Neural cell (in vitro differentiated cells): ENCODE measurements at regions not wholly inside any gene's neighbourhood (a gene's known extent, or its start where the extent isn't known, plus 50 kb on each side); places are given as distances from the start of the nearest gene placed in this dataset.

Experiments
- H2AFZ ChIP-seq: fragments of 200-600, 300-800 bp; sonication (generic), shearing (Covaris generic); 2 replicates; pipeline ENCODE4 v1.6.0; 2014; ENCODE audit warnings: low read depth, mild to moderate bottlenecking, antibody characterized with exemption, low read length, moderate library complexity
- H3F3A ChIP-seq: fragments of 200-600 bp; shearing (Covaris generic); 2 replicates; pipeline ENCODE4 v1.6.1; 2016; ENCODE audit warnings: mild to moderate bottlenecking, moderate library complexity, mixed read lengths, antibody characterized with exemption, low read length; ENCODE audit not compliant: insufficient read depth, poor library complexity, severe bottlenecking
- H3K27ac ChIP-seq: fragments of 200-600, 300-800 bp; sonication (generic), shearing (Covaris generic); 2 replicates; pipeline ENCODE4 v1.5.1; 2014; ENCODE audit warnings: mild to moderate bottlenecking, low read length, moderate library complexity
- H3K27me3 ChIP-seq: fragments of 300-800, 200-600 bp; sonication (generic), shearing (Covaris generic); 2 replicates; pipeline ENCODE4 v1.6.0; 2014; ENCODE audit warnings: mild to moderate bottlenecking, low read depth, low read length, moderate library complexity; ENCODE audit not compliant: insufficient read depth
- H3K36me3 ChIP-seq: fragments of 300-800, 200-600 bp; sonication (generic), shearing (Covaris generic); 2 replicates; pipeline ENCODE4 v1.5.1; 2014; ENCODE audit warnings: mild to moderate bottlenecking, antibody characterized with exemption, low read length, moderate library complexity; ENCODE audit not compliant: insufficient read depth
- H3K4me2 ChIP-seq: fragments of 300-800, 200-600 bp; sonication (generic), shearing (Covaris generic); 2 replicates; pipeline ENCODE4 v1.6.0; 2014; ENCODE audit warnings: mild to moderate bottlenecking, low read length
- H3K4me3 ChIP-seq: fragments of 300-800, 200-600 bp; sonication (generic), shearing (Covaris generic); 2 replicates; pipeline ENCODE4 v1.5.1; 2014; ENCODE audit warnings: mild to moderate bottlenecking, low read length, moderate library complexity
- H3K79me2 ChIP-seq: fragments of 200-600 bp; shearing (Covaris generic); replicated peaks from 2 replicates; pipeline ENCODE4 v1.6.0; 2014; ENCODE audit warnings: mild to moderate bottlenecking, low read length, moderate library complexity; ENCODE audit not compliant: insufficient read depth
- H3K9ac ChIP-seq: fragments of 300-800, 200-600 bp; sonication (generic), shearing (Covaris generic); 2 replicates; pipeline ENCODE4 v1.6.1; 2016; ENCODE audit warnings: mild to moderate bottlenecking, low read length, mixed read lengths
- H3K9me2 ChIP-seq: fragments of 200-600 bp; shearing (Covaris generic); 2 replicates; pipeline ENCODE4 v1.6.1; 2016; ENCODE audit warnings: mild to moderate bottlenecking, low read length, mixed read lengths; ENCODE audit not compliant: insufficient read depth
- H3K9me3 ChIP-seq: fragments of 200-600, 300-800 bp; sonication (generic), shearing (Covaris generic); 2 replicates; pipeline ENCODE4 v1.6.1; 2016; ENCODE audit warnings: mild to moderate bottlenecking, mixed run types, low read length, moderate library complexity, mixed read lengths
- H4K20me1 ChIP-seq: fragments of 200-600 bp; shearing (Covaris generic); 2 replicates; pipeline ENCODE4 v1.6.1; 2016; ENCODE audit warnings: mild to moderate bottlenecking, mixed run types; ENCODE audit not compliant: insufficient read depth
- EP300 ChIP-seq: fragments of 450-650 bp; conservative IDR thresholded peaks from 2 replicates; pipeline ENCODE4 v1.6.1; 2014; ENCODE audit warnings: antibody characterized with exemption, mild to moderate bottlenecking, moderate library complexity; ENCODE audit not compliant: poor library complexity, severe bottlenecking
- EZH2 ChIP-seq: fragments of 200-600, 300-800 bp; shearing (Covaris generic), sonication (generic); IDR thresholded peaks from 2 replicates; pipeline ENCODE4 v1.6.1; 2014; ENCODE audit warnings: antibody characterized with exemption, low read length, borderline replicate concordance, mild to moderate bottlenecking; ENCODE audit not compliant: insufficient read depth, poor library complexity, severe bottlenecking
- MXI1 ChIP-seq: fragments of 450-650 bp; conservative IDR thresholded peaks from 2 replicates; pipeline ENCODE4 v1.6.1; 2014; ENCODE audit warnings: antibody characterized with exemption, mild to moderate bottlenecking; ENCODE audit not compliant: poor library complexity, severe bottlenecking
- POLR2AphosphoS5 ChIP-seq: IDR thresholded peaks from 2 replicates; pipeline ENCODE4 v1.6.1; 2012
- RAD21 ChIP-seq: fragments of 450-650 bp; conservative IDR thresholded peaks from 2 replicates; pipeline ENCODE4 v1.6.1; 2014; ENCODE audit warnings: antibody characterized with exemption, mild to moderate bottlenecking, moderate library complexity
- SMC3 ChIP-seq: fragments of 450-650 bp; conservative IDR thresholded peaks from 2 replicates; pipeline ENCODE4 v1.6.1; 2014; ENCODE audit warnings: antibody characterized with exemption, mild to moderate bottlenecking, moderate library complexity; ENCODE audit not compliant: poor library complexity
- TAF1 ChIP-seq: IDR thresholded peaks from 2 replicates; pipeline ENCODE4 v1.6.1; 2012; ENCODE audit warnings: low read depth
- TF ChIP-seq, protein P1 (sequence below): fragments of 450-650 bp; IDR thresholded peaks from 2 replicates; pipeline ENCODE4 v1.5.1; 2014; ENCODE audit warnings: antibody characterized with exemption, mild to moderate bottlenecking, moderate library complexity; ENCODE audit not compliant: poor library complexity, severe bottlenecking
- TF ChIP-seq, protein P2 (sequence below): IDR thresholded peaks from 2 replicates; pipeline ENCODE4 v1.6.1; 2012; ENCODE audit warnings: borderline replicate concordance

DNA sequence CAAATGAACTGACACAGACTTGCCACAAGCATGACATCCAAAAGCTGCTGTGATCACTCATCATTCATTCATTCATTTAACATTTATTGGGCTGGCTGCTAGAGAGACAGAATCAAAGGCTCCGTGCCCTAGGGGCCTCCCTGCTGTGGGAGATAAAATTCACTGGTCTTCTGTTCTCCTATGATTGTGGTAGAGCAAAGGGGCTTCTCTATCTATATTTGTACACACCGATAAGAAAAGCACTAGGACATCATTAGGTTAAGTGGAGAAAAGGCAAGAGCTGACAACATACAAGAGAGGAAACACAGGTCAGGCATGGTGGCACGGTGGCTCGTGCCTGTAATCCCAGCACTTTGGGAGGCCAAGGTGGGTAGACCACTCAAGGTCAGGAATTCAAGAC lies 847.0 kb downstream of the TYW1 start:
- Histone ChIP-seq H3K4me3 (no peak overlapping the region), H3K9ac (no peak overlapping the region), H3K4me2 (no peak overlapping the region)

DNA sequence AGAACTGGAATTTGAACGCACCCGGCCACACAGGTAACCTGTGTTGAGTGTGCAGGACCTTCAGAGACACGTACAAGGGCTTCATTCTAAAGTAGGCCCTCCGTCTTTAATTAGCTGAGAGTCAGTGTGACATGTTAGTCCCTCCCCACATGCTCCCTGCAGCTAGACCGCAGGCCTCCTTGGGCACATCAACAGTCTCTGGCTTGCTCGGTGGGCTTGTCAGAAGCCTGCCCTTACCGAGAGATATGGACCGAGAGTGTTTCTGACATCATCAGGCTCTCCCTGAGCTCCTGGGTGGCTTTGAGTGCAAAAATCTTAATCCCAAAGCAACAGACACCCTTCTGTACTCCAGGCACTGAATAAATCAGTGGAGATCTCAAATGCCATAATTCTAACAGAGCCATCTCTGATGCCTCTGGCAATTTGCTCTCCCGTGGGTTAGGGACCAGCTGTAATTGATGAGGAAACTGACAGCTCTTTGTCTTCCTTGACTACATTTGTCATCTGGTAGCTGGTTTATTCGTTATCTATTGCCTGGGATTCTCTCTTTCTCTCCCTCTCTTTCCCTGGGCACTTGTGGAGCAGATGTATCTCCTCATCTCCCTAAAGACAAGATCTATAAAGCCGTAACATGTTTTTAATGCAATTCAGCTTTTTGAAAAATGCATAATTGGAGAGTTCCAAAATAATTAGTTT lies 850.6 kb downstream of the TYW1 start:
- Histone ChIP-seq H3K27me3 (no peaks in the 10 kb centered on the region), H3K9me3 (no peaks in the 10 kb centered on the region), H3K4me3 (no peak overlapping the region), H3F3A (no peaks in the 10 kb centered on the region), H3K36me3 (no peaks in the 10 kb centered on the region), H2AFZ (no peak overlapping the region), H3K9ac (no peak overlapping the region), H3K4me2 (no peak overlapping the region), H3K27ac (no peak overlapping the region), H4K20me1 (no peaks in the 10 kb centered on the region), H3K9me2 (no peaks in the 10 kb centered on the region), H3K79me2 (no peaks in the 10 kb centered on the region)
- no peak for TF ChIP-seq EZH2
- peak; percentile 32 for TF ChIP-seq EP300

More for the DNA sequence above, 847.0 kb downstream of the TYW1 start:
- Histone ChIP-seq H3K9me2 (no peaks in the 10 kb centered on the region), H4K20me1 (no peaks in the 10 kb centered on the region), H3F3A (no peaks in the 10 kb centered on the region), H2AFZ (no peak overlapping the region), H3K79me2 (no peaks in the 10 kb centered on the region), H3K9me3 (no peaks in the 10 kb centered on the region), H3K27me3 (no peaks in the 10 kb centered on the region), H3K27ac (no peak overlapping the region), H3K36me3 (no peaks in the 10 kb centered on the region)
- no peak for TF ChIP-seq RAD21
- no peak for TF ChIP-seq EZH2
- no peak for TF ChIP-seq POLR2AphosphoS5
- TF ChIP-seq, protein P1, sequence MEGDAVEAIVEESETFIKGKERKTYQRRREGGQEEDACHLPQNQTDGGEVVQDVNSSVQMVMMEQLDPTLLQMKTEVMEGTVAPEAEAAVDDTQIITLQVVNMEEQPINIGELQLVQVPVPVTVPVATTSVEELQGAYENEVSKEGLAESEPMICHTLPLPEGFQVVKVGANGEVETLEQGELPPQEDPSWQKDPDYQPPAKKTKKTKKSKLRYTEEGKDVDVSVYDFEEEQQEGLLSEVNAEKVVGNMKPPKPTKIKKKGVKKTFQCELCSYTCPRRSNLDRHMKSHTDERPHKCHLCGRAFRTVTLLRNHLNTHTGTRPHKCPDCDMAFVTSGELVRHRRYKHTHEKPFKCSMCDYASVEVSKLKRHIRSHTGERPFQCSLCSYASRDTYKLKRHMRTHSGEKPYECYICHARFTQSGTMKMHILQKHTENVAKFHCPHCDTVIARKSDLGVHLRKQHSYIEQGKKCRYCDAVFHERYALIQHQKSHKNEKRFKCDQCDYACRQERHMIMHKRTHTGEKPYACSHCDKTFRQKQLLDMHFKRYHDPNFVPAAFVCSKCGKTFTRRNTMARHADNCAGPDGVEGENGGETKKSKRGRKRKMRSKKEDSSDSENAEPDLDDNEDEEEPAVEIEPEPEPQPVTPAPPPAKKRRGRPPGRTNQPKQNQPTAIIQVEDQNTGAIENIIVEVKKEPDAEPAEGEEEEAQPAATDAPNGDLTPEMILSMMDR: no peak
- TF ChIP-seq EP300: no peak
- no peak for TF ChIP-seq SMC3

DNA sequence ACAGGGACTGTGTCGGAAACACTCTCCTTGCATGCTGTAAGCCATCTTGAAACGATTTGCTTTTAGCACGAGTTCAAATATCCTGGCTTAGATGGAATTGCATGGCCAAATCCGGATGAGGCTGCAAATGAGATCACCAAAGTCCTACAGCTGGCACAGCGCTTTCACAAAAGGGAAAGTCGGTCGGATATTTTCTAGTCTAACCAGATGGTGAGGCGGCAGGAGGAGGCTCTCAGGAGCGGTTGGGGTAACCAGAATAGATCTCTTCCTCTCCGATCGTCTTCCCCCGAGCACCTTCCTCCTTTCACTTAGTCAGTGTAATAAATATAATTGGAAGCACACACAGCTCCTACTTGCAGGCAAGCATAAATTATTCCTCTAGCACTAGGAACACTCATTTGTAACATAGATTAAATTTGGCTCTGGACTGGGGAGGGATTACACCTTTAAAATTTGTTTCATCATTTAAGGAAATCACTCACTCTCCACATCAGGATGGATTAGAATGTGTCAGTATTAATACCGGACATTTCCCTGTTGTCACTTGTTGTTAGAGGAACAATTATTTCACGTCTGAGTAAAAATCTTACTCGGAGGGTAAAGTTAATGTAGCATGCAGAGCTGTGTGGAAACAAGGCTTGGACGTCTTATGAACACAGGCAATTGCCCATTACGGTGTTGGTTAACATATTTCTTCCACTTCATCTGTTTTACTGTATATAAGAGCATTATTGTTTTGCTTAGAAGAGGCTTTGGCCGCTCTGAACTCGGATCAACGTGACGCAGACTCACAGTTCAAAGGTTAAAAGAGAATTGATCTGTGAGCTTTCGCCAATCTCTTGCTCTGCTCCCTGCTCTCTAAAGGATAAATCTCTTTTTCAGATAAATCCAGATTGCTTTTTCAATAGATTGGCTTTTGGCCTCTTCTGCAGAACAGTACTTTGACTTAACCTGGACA lies 857.9 kb downstream of the TYW1 start:
- no peaks in the 10 kb centered on the region for H4K20me1 ChIP-seq
- TF ChIP-seq POLR2AphosphoS5: no peak
- no peak for TF ChIP-seq RAD21
- TF ChIP-seq, protein P1: no peak
- TF ChIP-seq, protein P2, sequence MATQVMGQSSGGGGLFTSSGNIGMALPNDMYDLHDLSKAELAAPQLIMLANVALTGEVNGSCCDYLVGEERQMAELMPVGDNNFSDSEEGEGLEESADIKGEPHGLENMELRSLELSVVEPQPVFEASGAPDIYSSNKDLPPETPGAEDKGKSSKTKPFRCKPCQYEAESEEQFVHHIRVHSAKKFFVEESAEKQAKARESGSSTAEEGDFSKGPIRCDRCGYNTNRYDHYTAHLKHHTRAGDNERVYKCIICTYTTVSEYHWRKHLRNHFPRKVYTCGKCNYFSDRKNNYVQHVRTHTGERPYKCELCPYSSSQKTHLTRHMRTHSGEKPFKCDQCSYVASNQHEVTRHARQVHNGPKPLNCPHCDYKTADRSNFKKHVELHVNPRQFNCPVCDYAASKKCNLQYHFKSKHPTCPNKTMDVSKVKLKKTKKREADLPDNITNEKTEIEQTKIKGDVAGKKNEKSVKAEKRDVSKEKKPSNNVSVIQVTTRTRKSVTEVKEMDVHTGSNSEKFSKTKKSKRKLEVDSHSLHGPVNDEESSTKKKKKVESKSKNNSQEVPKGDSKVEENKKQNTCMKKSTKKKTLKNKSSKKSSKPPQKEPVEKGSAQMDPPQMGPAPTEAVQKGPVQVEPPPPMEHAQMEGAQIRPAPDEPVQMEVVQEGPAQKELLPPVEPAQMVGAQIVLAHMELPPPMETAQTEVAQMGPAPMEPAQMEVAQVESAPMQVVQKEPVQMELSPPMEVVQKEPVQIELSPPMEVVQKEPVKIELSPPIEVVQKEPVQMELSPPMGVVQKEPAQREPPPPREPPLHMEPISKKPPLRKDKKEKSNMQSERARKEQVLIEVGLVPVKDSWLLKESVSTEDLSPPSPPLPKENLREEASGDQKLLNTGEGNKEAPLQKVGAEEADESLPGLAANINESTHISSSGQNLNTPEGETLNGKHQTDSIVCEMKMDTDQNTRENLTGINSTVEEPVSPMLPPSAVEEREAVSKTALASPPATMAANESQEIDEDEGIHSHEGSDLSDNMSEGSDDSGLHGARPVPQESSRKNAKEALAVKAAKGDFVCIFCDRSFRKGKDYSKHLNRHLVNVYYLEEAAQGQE: no peak
- no peak for TF ChIP-seq TAF1
- TF ChIP-seq SMC3: no peak
- TF ChIP-seq EZH2: no peak
- TF ChIP-seq MXI1: no peak
- TF ChIP-seq EP300: no peak
- H3K4me2 ChIP-seq: no peak overlapping the region
- no peaks in the 10 kb centered on the region for H3K36me3 ChIP-seq
- no peaks in the 10 kb centered on the region for H3K27me3 ChIP-seq
- no peak overlapping the region for H2AFZ ChIP-seq
- H3K9me2 ChIP-seq: no peaks in the 10 kb centered on the region
- H3F3A ChIP-seq: no peaks in the 10 kb centered on the region
- no peak overlapping the region for H3K9ac ChIP-seq
- no peak overlapping the region for H3K4me3 ChIP-seq
- no peaks in the 10 kb centered on the region for H3K79me2 ChIP-seq
- H3K9me3 ChIP-seq: no peaks in the 10 kb centered on the region
- H3K27ac ChIP-seq: no peak overlapping the region
